ENCODE measurements at regions not wholly inside any gene's neighbourhood (a gene's known extent, or its start where the extent isn't known, plus 50 kb on each side); places are given as distances from the start of the nearest gene placed in this dataset.
"Not testable (repeated sequence)": the region's sequence is repeated elsewhere in the genome, so short reads cannot be mapped to it uniquely, and the experiment has no call there.

- Histone ChIP-seq H3K4me3 (no peak overlapping the region), H3K27ac (no peak overlapping the region), H3K4me1 (no peaks in the 10 kb centered on the region), H3K9me3 (no peaks in the 10 kb centered on the region), H3K36me3 (no peaks in the 10 kb centered on the region), H3K27me3 (no peaks in the 10 kb centered on the region)
- no peak for DNase-seq
- no peak for TF ChIP-seq POLR2A (IDR thresholded peaks at IDR 0.05)
- TF ChIP-seq, protein P1, sequence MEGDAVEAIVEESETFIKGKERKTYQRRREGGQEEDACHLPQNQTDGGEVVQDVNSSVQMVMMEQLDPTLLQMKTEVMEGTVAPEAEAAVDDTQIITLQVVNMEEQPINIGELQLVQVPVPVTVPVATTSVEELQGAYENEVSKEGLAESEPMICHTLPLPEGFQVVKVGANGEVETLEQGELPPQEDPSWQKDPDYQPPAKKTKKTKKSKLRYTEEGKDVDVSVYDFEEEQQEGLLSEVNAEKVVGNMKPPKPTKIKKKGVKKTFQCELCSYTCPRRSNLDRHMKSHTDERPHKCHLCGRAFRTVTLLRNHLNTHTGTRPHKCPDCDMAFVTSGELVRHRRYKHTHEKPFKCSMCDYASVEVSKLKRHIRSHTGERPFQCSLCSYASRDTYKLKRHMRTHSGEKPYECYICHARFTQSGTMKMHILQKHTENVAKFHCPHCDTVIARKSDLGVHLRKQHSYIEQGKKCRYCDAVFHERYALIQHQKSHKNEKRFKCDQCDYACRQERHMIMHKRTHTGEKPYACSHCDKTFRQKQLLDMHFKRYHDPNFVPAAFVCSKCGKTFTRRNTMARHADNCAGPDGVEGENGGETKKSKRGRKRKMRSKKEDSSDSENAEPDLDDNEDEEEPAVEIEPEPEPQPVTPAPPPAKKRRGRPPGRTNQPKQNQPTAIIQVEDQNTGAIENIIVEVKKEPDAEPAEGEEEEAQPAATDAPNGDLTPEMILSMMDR (IDR thresholded peaks at IDR 0.05): no peak
- intact Hi-C loops (cut with DNase I): no loop called here
- 37 to 70% methylated on average over 2 of the region's 2 CpGs for WGBS, 2 donors
Measured at GRCh38 chr7:159321278-159321677, 176.6 kb upstream of the VIPR2 start.

GRCh38 chr7:159318682-159319351 lies 174.2 kb upstream of the VIPR2 start:
- Histone ChIP-seq H3K4me3 (no peak overlapping the region), H3K4me1 (no peaks in the 10 kb centered on the region), H3K36me3 (no peaks in the 10 kb centered on the region), H3K9me3 (no peaks in the 10 kb centered on the region), H3K27me3 (no peaks in the 10 kb centered on the region), H3K27ac (no peak overlapping the region)
- TF ChIP-seq, protein P1 (IDR thresholded peaks at IDR 0.05): no peak
- TF ChIP-seq POLR2A (IDR thresholded peaks at IDR 0.05): no peak
- intact Hi-C loops (cut with DNase I): no loop called here
- WGBS, 2 donors: 36 to 45% methylated on average over 4 of the region's 4 CpGs
- DNase-seq: no peak

GRCh38 chr7:159317294-159317693 lies 172.6 kb upstream of the VIPR2 start:
- Histone ChIP-seq H3K9me3 (no peaks in the 10 kb centered on the region), H3K27ac (no peak overlapping the region), H3K4me1 (no peaks in the 10 kb centered on the region), H3K4me3 (no peak overlapping the region), H3K27me3 (no peaks in the 10 kb centered on the region), H3K36me3 (no peaks in the 10 kb centered on the region)
- no peak for DNase-seq
- TF ChIP-seq, protein P1 (IDR thresholded peaks at IDR 0.05): no peak
- intact Hi-C loops (cut with DNase I): no loop called here

DNA sequence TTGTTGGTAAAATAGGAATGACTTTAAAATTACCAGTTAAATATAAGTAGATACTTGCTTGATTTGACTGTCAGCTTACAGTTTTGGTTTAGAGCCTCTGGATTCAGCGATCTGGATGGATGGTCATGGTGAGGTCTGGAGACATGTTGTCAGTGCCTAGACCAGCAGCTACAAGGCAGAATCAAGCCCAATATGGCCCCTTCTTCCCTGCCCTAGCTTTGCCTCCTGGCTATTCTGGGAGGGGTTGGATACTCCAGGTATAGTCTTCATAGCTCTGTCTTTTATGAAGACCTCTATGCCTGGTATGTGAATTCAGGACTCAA lies 166.5 kb upstream of the VIPR2 start:
- Histone ChIP-seq H3K27me3 (peaks cover 0 to 7% (median 0%) of the 10 kb centered on the region in 4 donors), H3K9me3 (no peaks in the 10 kb centered on the region), H3K4me3 (no peak overlapping the region), H3K27ac (no peak overlapping the region), H3K4me1 (no peaks in the 10 kb centered on the region), H3K36me3 (no peaks in the 10 kb centered on the region)
- no peak for TF ChIP-seq POLR2A (IDR thresholded peaks at IDR 0.05)
- TF ChIP-seq, protein P1 (IDR thresholded peaks at IDR 0.05): no peak
- intact Hi-C loops (cut with DNase I): no loop called here
- 100% methylated on average over 1 of the region's 1 CpG; no CpG with 5 or more reads in 1 of the 2 donors for WGBS, 2 donors
- no peak for DNase-seq

DNA sequence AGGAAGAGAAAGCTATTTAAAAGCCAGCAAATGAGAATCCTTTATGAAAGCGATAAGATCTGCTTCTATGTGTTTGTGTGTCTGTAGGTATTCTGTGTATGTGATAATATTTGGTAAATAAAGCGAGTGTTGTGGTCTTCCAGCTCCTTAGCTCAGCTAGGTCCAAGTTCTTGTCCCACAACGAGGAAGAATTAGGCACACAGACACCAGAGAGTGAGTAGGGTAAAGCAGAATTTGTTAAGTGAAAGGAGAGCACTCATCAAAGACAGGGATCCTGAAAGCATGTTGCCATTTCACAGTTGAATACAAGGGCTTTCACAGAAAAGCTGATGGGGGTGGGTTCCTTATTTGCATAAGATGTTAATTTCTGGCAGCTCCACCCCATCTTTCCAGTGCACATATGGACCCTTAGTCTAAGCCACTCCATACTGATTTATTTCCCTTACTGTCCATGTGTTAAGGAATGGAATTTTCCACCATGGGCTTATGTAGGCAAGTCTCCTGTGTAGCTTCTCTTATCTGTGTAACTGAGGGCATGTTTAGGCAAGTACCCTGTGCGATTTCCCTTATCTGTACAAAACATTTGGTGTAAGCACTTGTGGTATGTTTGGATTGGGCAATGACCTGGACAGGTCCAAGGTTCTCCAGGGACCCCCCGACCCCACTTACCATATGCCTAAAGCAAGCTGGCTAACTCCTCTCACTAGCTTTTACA lies 165.9 kb upstream of the VIPR2 start:
- no peak for TF ChIP-seq POLR2A (IDR thresholded peaks at IDR 0.05)
- TF ChIP-seq, protein P1 (IDR thresholded peaks at IDR 0.05): no peak
- no peak overlapping the region for H3K4me3 ChIP-seq
- no peaks in the 10 kb centered on the region for H3K36me3 ChIP-seq
- H3K4me1 ChIP-seq: no peaks in the 10 kb centered on the region
- no peak overlapping the region for H3K27ac ChIP-seq
- WGBS, 2 donors: 42 to 51% methylated on average over 5 of the region's 5 CpGs
- DNase-seq: no peak
- H3K27me3 ChIP-seq: peaks cover 0 to 7% (median 0%) of the 10 kb centered on the region in 4 donors
- intact Hi-C loops (cut with DNase I): no loop called here
- H3K9me3 ChIP-seq: no peaks in the 10 kb centered on the region

DNA sequence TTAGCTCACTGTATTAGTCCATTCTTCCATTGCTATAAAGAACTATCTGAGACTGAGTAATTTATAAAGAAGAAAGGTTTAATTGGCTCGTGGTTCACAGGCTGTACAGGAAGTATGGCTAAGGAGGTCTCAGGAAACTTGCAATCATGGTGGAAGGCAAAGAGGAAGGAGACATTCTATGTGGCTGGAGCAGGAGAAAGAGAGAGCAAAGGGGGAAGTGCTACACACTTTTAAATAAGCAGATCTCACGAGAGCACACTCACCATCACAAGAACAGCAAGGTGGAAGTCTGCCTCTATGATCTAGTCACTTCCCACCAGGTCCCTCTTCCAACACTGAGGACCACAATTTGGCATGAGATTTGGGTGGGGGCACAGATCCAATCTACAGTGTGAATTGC lies 164.5 kb upstream of the VIPR2 start:
- DNase-seq; H3K4me3 ChIP-seq; H3K36me3 ChIP-seq; H3K4me1 ChIP-seq; H3K27me3 ChIP-seq; H3K9me3 ChIP-seq; intact Hi-C loops (cut with DNase I); H3K27ac ChIP-seq: not testable (repeated sequence)
- 27 to 35% methylated on average over 2 of the region's 2 CpGs for WGBS, 2 donors

Measured in esophagus squamous epithelium (tissue), 5 donors.